K562 (cell line): ENCODE measurements at regions not wholly inside any gene's neighbourhood (a gene's known extent, or its start where the extent isn't known, plus 50 kb on each side); places are given as distances from the start of the nearest gene placed in this dataset.

ENCODE experiments used
- BHLHE40 ChIP-seq: IDR thresholded peaks from 2 replicates; pipeline ENCODE4 v1.6.1; 2011; ENCODE audit warnings: low read length, improper control_type of control experiment
- CBFA2T2 ChIP-seq: fragments of 450-650 bp; conservative IDR thresholded peaks from 2 replicates; pipeline ENCODE4 v1.6.1; 2017; ENCODE audit warnings: mild to moderate bottlenecking
- CREM ChIP-seq: IDR thresholded peaks from 2 replicates; pipeline ENCODE4 v1.6.1; 2014; ENCODE audit warnings: antibody characterized with exemption, low read depth
- DPF2 ChIP-seq: fragments of 450-650 bp; IDR thresholded peaks from 2 replicates; pipeline ENCODE4 v1.6.1; 2016
- HCFC1 ChIP-seq: IDR thresholded peaks from 2 replicates; pipeline ENCODE4 v1.6.1; 2012; ENCODE audit warnings: low read depth, low read length, improper control_type of control experiment
- ILF3 ChIP-seq: fragments of 450-650 bp; IDR thresholded peaks from 2 replicates; pipeline ENCODE4 v1.6.1; 2018; ENCODE audit warnings: antibody characterized with exemption, mild to moderate bottlenecking, moderate library complexity, borderline replicate concordance
- LCOR ChIP-seq: sonication (generic); formaldehyde crosslinking; IDR thresholded peaks from 2 replicates; pipeline ENCODE4 v1.8.0; 2022; ENCODE audit warnings: mild to moderate bottlenecking, missing genetic modification reagents
- MAFK ChIP-seq: IDR thresholded peaks from 2 replicates; pipeline ENCODE4 v1.6.1; 2011; ENCODE audit warnings: low read length, improper control_type of control experiment
- MAZ ChIP-seq, 2 experiments: fragments of 450-650 bp in 1 of 2; sonication (generic) in 1 of 2; formaldehyde crosslinking; IDR thresholded peaks in 1 of 2; conservative IDR thresholded peaks in 1 of 2; 2 replicates each; pipeline versions ENCODE4 v1.4.0 to v1.5.0; 2020; ENCODE audit warnings: mild to moderate bottlenecking in 1 of 2, missing genetic modification reagents in 1 of 2
- NFRKB ChIP-seq: fragments of 450-650 bp; IDR thresholded peaks from 2 replicates; pipeline ENCODE4 v1.6.1; 2016; ENCODE audit warnings: low read depth
- NR2C2 ChIP-seq, 2 experiments: fragments of 200-800 bp in 1 of 2; sonication (Bioruptor generic) in 1 of 2; sonication (generic) in 1 of 2; formaldehyde crosslinking in 1 of 2; IDR thresholded peaks; 2 replicates each; pipeline versions ENCODE4 v1.6.1 to v1.8.0; 2016 to 2022; ENCODE audit warnings: mild to moderate bottlenecking in 1 of 2, missing compliant biosample characterization in 1 of 2, missing genetic modification characterization in 1 of 2, missing genetic modification reagents in 1 of 2
- RCOR1 ChIP-seq, 2 experiments: IDR thresholded peaks; 2 replicates each; pipeline ENCODE4 v1.6.1; 2012; ENCODE audit warnings: low read depth in 2 of 2, low read length in 2 of 2, borderline replicate concordance in 1 of 2, improper control_type of control experiment in 1 of 2
- TEAD2 ChIP-seq: fragments of 450-650 bp; IDR thresholded peaks from 2 replicates; pipeline ENCODE4 v1.6.1; 2016; ENCODE audit warnings: missing genetic modification characterization, control low read depth, missing compliant biosample characterization
- TF ChIP-seq, protein P1 (sequence below): fragments of 250-450 bp; sonication (Bioruptor Pico); IDR thresholded peaks from 2 replicates; pipeline ENCODE4 v1.4.0; 2020
- TF ChIP-seq, protein P2 (sequence below): fragments of 250-450 bp; sonication (Bioruptor Pico); IDR thresholded peaks from 2 replicates; pipeline ENCODE4 v1.5.0; 2021
- TF ChIP-seq, protein P3 (sequence below): fragments of 200-800 bp; sonication (Bioruptor generic); IDR thresholded peaks from 2 replicates; pipeline ENCODE4 v1.6.1; 2016; ENCODE audit warnings: missing genetic modification characterization, missing compliant biosample characterization
- TF ChIP-seq, protein P4 (sequence below): fragments of 450-650 bp; conservative IDR thresholded peaks from 2 replicates; pipeline ENCODE4 v1.6.1; 2016; ENCODE audit warnings: missing genetic modification characterization, low read depth, mild to moderate bottlenecking, control low read depth, missing compliant biosample characterization

DNA sequence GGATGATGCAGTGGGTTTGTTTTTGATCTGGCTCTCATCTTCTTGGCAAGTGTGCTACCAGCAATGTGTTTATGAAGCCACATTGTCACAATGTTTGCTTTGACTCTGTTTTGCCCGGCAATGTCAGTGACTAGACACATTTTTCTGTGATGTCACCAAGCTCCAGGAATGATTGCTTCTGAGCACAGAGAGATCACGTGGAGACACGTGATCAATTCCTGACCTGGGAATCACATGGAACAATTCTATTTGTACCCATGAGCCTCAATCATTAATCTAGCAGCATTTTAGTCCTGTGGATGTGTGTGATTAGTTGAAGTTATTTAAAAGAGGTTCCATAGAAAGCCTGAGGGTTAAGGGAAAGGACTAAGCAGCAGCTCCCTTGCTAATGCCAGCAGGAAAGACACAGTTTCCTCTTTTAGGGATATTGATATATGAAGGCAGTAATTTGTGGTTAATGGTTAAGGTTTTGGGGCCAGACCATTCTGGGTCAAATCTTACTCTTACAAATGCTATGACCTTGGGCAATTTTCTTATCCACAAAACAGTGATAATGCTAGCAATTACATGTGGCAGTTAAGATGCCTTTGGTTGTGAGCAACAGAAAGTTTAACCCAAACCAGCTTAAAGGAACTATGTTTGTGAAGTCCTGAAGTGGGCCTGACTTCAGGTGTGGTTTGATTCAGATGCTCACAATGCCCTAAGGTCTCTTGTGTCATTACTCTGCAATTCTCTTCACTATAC is 59.0 kb downstream of the FASLG start (continued):
- 0 out of 4 replicates have a peak, but pooled peaks of 1 of the 2 experiments have one; percentile 34 for TF ChIP-seq MAZ (CRISPR knock-in tag; conservative IDR thresholded peaks at IDR 0.05 in 1 of 2, IDR thresholded peaks at IDR 0.05 in 1 of 2)
- peak; percentile 50; the same call in 1 of the 2 replicates for TF ChIP-seq DPF2
- TF ChIP-seq NFRKB, result no peak
- no peak for TF ChIP-seq ILF3
- TF ChIP-seq MAFK, result peak; percentile 55; the same call in 1 of the 2 replicates
- TF ChIP-seq, protein P1, sequence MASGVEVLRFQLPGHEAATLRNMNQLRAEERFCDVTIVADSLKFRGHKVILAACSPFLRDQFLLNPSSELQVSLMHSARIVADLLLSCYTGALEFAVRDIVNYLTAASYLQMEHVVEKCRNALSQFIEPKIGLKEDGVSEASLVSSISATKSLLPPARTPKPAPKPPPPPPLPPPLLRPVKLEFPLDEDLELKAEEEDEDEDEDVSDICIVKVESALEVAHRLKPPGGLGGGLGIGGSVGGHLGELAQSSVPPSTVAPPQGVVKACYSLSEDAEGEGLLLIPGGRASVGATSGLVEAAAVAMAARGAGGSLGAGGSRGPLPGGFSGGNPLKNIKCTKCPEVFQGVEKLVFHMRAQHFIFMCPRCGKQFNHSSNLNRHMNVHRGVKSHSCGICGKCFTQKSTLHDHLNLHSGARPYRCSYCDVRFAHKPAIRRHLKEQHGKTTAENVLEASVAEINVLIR (CRISPR knock-in tag), result no peak
- TF ChIP-seq CREM, result peak; percentile 45; the same call in 1 of the 2 replicates
- TF ChIP-seq LCOR (CRISPR knock-in tag), result peak; percentile 39; the same call in 1 of the 2 replicates
- TF ChIP-seq, protein P2, sequence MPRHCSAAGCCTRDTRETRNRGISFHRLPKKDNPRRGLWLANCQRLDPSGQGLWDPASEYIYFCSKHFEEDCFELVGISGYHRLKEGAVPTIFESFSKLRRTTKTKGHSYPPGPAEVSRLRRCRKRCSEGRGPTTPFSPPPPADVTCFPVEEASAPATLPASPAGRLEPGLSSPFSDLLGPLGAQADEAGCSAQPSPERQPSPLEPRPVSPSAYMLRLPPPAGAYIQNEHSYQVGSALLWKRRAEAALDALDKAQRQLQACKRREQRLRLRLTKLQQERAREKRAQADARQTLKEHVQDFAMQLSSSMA (CRISPR knock-in tag), result no peak
- TF ChIP-seq, protein P3, sequence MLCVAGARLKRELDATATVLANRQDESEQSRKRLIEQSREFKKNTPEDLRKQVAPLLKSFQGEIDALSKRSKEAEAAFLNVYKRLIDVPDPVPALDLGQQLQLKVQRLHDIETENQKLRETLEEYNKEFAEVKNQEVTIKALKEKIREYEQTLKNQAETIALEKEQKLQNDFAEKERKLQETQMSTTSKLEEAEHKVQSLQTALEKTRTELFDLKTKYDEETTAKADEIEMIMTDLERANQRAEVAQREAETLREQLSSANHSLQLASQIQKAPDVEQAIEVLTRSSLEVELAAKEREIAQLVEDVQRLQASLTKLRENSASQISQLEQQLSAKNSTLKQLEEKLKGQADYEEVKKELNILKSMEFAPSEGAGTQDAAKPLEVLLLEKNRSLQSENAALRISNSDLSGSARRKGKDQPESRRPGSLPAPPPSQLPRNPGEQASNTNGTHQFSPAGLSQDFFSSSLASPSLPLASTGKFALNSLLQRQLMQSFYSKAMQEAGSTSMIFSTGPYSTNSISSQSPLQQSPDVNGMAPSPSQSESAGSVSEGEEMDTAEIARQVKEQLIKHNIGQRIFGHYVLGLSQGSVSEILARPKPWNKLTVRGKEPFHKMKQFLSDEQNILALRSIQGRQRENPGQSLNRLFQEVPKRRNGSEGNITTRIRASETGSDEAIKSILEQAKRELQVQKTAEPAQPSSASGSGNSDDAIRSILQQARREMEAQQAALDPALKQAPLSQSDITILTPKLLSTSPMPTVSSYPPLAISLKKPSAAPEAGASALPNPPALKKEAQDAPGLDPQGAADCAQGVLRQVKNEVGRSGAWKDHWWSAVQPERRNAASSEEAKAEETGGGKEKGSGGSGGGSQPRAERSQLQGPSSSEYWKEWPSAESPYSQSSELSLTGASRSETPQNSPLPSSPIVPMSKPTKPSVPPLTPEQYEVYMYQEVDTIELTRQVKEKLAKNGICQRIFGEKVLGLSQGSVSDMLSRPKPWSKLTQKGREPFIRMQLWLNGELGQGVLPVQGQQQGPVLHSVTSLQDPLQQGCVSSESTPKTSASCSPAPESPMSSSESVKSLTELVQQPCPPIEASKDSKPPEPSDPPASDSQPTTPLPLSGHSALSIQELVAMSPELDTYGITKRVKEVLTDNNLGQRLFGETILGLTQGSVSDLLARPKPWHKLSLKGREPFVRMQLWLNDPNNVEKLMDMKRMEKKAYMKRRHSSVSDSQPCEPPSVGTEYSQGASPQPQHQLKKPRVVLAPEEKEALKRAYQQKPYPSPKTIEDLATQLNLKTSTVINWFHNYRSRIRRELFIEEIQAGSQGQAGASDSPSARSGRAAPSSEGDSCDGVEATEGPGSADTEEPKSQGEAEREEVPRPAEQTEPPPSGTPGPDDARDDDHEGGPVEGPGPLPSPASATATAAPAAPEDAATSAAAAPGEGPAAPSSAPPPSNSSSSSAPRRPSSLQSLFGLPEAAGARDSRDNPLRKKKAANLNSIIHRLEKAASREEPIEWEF (CRISPR knock-in tag), result peak; percentile 86
- peak; percentile 70 for TF ChIP-seq CBFA2T2
- TF ChIP-seq, protein P4, sequence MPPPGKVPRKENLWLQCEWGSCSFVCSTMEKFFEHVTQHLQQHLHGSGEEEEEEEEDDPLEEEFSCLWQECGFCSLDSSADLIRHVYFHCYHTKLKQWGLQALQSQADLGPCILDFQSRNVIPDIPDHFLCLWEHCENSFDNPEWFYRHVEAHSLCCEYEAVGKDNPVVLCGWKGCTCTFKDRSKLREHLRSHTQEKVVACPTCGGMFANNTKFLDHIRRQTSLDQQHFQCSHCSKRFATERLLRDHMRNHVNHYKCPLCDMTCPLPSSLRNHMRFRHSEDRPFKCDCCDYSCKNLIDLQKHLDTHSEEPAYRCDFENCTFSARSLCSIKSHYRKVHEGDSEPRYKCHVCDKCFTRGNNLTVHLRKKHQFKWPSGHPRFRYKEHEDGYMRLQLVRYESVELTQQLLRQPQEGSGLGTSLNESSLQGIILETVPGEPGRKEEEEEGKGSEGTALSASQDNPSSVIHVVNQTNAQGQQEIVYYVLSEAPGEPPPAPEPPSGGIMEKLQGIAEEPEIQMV (tag), result no peak
- 0 out of 2 replicates have a peak, but pooled peaks have one; percentile 64 for TF ChIP-seq TEAD2 (tag)
- TF ChIP-seq RCOR1 (IDR thresholded peaks at IDR 0.05; ENCODE audit: borderline replicate concordance in 1 of 2, low read depth in 2 of 2, low read length in 2 of 2), result no peak
- no peak for TF ChIP-seq NR2C2 (CRISPR knock-in tag; IDR thresholded peaks at IDR 0.05)
- TF ChIP-seq NR2C2 (tag; IDR thresholded peaks at IDR 0.05), result peak; percentile 25; the same call in 1 of the 2 replicates
- TF ChIP-seq HCFC1, result no peak
- TF ChIP-seq BHLHE40, result peak; percentile 93
